Endothelial cell of umbilical vein (primary cell): ENCODE measurements at regions not wholly inside any gene's neighbourhood (a gene's known extent, or its start where the extent isn't known, plus 50 kb on each side); places are given as distances from the start of the nearest gene placed in this dataset.
A peak's percentile ranks its signal among the peaks of the same experiment; 100 is the strongest.

Experiments used
- BruUV-seq: library from RNA; stranded (reverse); fragments of 400-500 nt; replicated peaks from 2 replicates; lab custom pipeline; 2021; lab: Mats Ljungman, UMichigan
- CTCF ChIA-PET: fragments of 300-600, 350-600 bp; sonication (Branson Sonifier 250); formaldehyde crosslinking; loops from one replicate; lab custom pipeline; 2021; ENCODE audit warnings: antibody characterized with exemption, inconsistent platforms; lab: Charles Lee
- POLR2A ChIA-PET: fragments of 300-600, 350-600 bp; sonication (Branson Sonifier 250); formaldehyde crosslinking; loops from one replicate; lab custom pipeline; 2021; ENCODE audit warnings: antibody characterized with exemption, inconsistent platforms; lab: Charles Lee
- DNase-seq: peaks from one replicate; pipeline ENCODE4 v3.0.0-alpha.2; 2011; ENCODE audit warnings: low read depth, low spot score
- FAIRE-seq: peaks from 2 replicates; lab custom pipeline; 2011; peaks lifted over from hg19 to GRCh38; lab: Jason Lieb, UNC
- H2AFZ ChIP-seq: 2 replicates; pipeline ENCODE4 v1.6.0; 2012; ENCODE audit warnings: low read depth, low read length, control low read depth, inconsistent platforms
- H3K27ac ChIP-seq: 2 replicates; pipeline ENCODE4 v1.5.1; 2011; ENCODE audit warnings: low read depth, mild to moderate bottlenecking, control low read depth, low read length, moderate library complexity; ENCODE audit not compliant: insufficient read depth
- H3K27me3 ChIP-seq, 2 experiments: 2 replicates each; pipeline versions ENCODE4 v1.6.0 to v1.6.1; 2011; ENCODE audit warnings: low read length in 2 of 2, mixed read lengths in 1 of 2; ENCODE audit not compliant: control insufficient read depth in 2 of 2, insufficient read depth in 2 of 2
- H3K36me3 ChIP-seq, 2 experiments: 2 replicates in 1 of 2; 3 replicates in 1 of 2; pipeline ENCODE4 v1.5.1; 2011; ENCODE audit warnings: low read length in 2 of 2, mild to moderate bottlenecking in 1 of 2, moderate library complexity in 1 of 2; ENCODE audit not compliant: control insufficient read depth in 2 of 2, insufficient read depth in 2 of 2; ENCODE audit errors: extremely low read depth in 1 of 2
- H3K4me1 ChIP-seq: 3 replicates; pipeline ENCODE4 v1.5.1; 2011; ENCODE audit warnings: mild to moderate bottlenecking, low read length; ENCODE audit not compliant: control insufficient read depth, insufficient read depth; ENCODE audit errors: extremely low read depth
- H3K4me2 ChIP-seq: 2 replicates; pipeline ENCODE4 v1.6.1; 2011; ENCODE audit warnings: low read length, control low read depth, mixed read lengths; ENCODE audit not compliant: insufficient read depth
- H3K4me3 ChIP-seq, 3 experiments: fragments of 200-600 bp in 1 of 3; sonication (generic), shearing (Covaris generic) in 1 of 3; replicated peaks in 1 of 3; 2 replicates each; pipeline ENCODE4 v1.5.1; 2011 to 2016; ENCODE audit warnings: control low read depth in 3 of 3, low read length in 3 of 3, mild to moderate bottlenecking in 2 of 3, inconsistent platforms in 1 of 3, low read depth in 1 of 3, moderate library complexity in 1 of 3; ENCODE audit not compliant: insufficient read depth in 1 of 3
- H3K79me2 ChIP-seq: 2 replicates; pipeline ENCODE4 v1.6.0; 2012; ENCODE audit warnings: low read length, inconsistent platforms; ENCODE audit not compliant: control insufficient read depth, insufficient read depth
- H3K9ac ChIP-seq: replicated peaks from 2 replicates; pipeline ENCODE3; 2011; ENCODE audit warnings: low read length, control low read depth; ENCODE audit not compliant: insufficient read depth; ENCODE audit errors: extremely low read depth
- H3K9me1 ChIP-seq: replicated peaks from 3 replicates; pipeline ENCODE4 v1.6.0; 2011; ENCODE audit warnings: mild to moderate bottlenecking, low read length; ENCODE audit not compliant: control insufficient read depth, insufficient read depth; ENCODE audit errors: extremely low read depth
- H3K9me3 ChIP-seq: replicated peaks from 2 replicates; pipeline ENCODE4 v1.5.1; 2012; ENCODE audit warnings: low read length, inconsistent platforms; ENCODE audit not compliant: control insufficient read depth, insufficient read depth
- H4K20me1 ChIP-seq: replicated peaks from 2 replicates; pipeline ENCODE3; 2011; ENCODE audit warnings: mild to moderate bottlenecking, low read length; ENCODE audit not compliant: control insufficient read depth, insufficient read depth; ENCODE audit errors: extremely low read depth
- EZH2 ChIP-seq: IDR thresholded peaks from 2 replicates; pipeline ENCODE4 v1.6.1; 2012; ENCODE audit warnings: borderline replicate concordance, low read depth, mild to moderate bottlenecking, moderate library complexity, low read length, inconsistent platforms; ENCODE audit not compliant: severe bottlenecking
- FOS ChIP-seq: IDR thresholded peaks from 2 replicates; pipeline ENCODE4 v1.6.1; 2011; ENCODE audit warnings: mild to moderate bottlenecking, low read length, moderate library complexity, borderline replicate concordance; ENCODE audit not compliant: insufficient read depth
- GATA2 ChIP-seq: IDR thresholded peaks from 2 replicates; pipeline ENCODE4 v1.7.0; 2011; ENCODE audit warnings: low read depth, mild to moderate bottlenecking, moderate library complexity, mixed read lengths, low read length; ENCODE audit not compliant: insufficient read length, insufficient read depth
- MYC ChIP-seq: IDR thresholded peaks from one replicate; pipeline ENCODE4 v1.6.1; 2011; ENCODE audit warnings: mild to moderate bottlenecking, low read depth, low read length
- POLR2AphosphoS5 ChIP-seq: IDR thresholded peaks from 2 replicates; pipeline ENCODE4 v1.6.1; 2012; ENCODE audit warnings: low read depth, mild to moderate bottlenecking, control low read depth, low read length, moderate library complexity; ENCODE audit not compliant: insufficient read depth
- dilution Hi-C: fragments of 300-500 bp; cut with MboI; formaldehyde crosslinking; loops from one replicate; pipeline ENCODE4 v1.15.0; 2019; ENCODE audit warnings: low sequenced_read_pairs; ENCODE audit not compliant: extremely low pct_ligation_motif_present
- intact Hi-C: fragments of 100-400 bp; cut with micrococcal nuclease; formaldehyde crosslinking; loops from one replicate; pipeline ENCODE4 v1.10.0; 2022
- TF ChIP-seq, protein P1 (sequence below), 2 donors: IDR thresholded peaks; 1 replicate in 1 of 2; 2 replicates in 1 of 2; pipeline ENCODE4 v1.5.1; 2011; ENCODE audit warnings: low read length in 2 of 2, mild to moderate bottlenecking in 2 of 2, moderate library complexity in 2 of 2, control low read depth in 1 of 2, inconsistent platforms in 1 of 2, low read depth in 1 of 2; ENCODE audit not compliant: insufficient read depth in 1 of 2; ENCODE audit errors: extremely low read depth in 1 of 2
- TF ChIP-seq, protein P2 (sequence below): IDR thresholded peaks from 2 replicates; pipeline ENCODE4 v1.6.1; 2011; ENCODE audit not compliant: insufficient read depth, insufficient read length

DNA sequence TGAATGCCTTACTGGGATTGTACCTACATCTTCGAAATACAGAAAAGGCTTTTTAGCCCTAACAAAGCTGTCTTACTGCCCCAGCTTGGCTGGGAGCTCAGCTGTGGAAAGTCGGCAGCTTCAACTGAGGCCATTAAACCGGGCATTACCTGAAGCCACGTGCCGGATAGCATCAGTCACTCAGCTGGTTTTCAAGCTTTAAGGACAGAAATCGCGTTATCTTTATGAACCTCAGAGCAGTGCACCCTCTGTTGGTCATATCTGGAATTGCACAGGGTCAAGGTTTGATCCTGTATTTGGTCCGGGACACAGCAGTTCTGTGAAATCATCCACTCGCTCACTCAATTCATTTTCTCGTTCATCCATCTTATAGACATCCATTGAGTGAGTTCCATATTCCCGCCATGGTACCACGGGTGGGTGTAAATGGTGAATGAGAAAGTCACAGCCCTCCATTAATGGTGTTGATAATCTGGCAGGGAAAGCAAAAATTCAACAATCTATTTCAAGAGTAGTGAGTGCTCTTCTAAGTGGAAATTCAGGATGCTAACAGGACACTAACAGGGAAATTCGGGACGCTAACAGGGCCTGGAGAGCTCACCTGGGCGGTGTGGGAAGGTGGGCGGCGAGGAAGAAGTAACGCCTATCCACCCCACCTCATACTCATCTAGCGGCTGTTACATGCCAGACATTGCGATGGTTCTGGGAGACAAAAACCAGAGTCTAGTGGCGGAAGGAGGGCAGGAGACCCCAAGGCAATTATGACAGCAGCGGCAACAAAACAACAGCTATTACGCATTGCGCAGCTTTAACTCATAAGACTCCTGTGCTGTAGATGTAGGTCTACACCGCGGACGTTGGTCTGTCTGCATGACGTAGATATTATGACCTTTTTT is 60.6 kb upstream of the TCL1A start:
- no peak for TF ChIP-seq POLR2AphosphoS5
- TF ChIP-seq, protein P1, sequence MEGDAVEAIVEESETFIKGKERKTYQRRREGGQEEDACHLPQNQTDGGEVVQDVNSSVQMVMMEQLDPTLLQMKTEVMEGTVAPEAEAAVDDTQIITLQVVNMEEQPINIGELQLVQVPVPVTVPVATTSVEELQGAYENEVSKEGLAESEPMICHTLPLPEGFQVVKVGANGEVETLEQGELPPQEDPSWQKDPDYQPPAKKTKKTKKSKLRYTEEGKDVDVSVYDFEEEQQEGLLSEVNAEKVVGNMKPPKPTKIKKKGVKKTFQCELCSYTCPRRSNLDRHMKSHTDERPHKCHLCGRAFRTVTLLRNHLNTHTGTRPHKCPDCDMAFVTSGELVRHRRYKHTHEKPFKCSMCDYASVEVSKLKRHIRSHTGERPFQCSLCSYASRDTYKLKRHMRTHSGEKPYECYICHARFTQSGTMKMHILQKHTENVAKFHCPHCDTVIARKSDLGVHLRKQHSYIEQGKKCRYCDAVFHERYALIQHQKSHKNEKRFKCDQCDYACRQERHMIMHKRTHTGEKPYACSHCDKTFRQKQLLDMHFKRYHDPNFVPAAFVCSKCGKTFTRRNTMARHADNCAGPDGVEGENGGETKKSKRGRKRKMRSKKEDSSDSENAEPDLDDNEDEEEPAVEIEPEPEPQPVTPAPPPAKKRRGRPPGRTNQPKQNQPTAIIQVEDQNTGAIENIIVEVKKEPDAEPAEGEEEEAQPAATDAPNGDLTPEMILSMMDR (IDR thresholded peaks at IDR 0.05; ENCODE audit: extremely low read depth in 1 of 2, insufficient read depth in 1 of 2, low read depth in 1 of 2, low read length in 2 of 2): peak; percentile 76 to 85
- CTCF ChIA-PET: interaction anchor here (0.5 to 4.4 kb wide), 41 partner anchors 9 to 767 kb away, joined by 3 to 100 read pairs (median 4); no protein-coding TSS in a partner anchor
- Histone ChIP-seq H3K9me1 (no peaks in the 10 kb centered on the region), H3K4me3 (no peak overlapping the region), H3K9ac (no peak overlapping the region), H2AFZ (no peak overlapping the region), H3K79me2 (no peaks in the 10 kb centered on the region), H3K27me3 (no peaks in the 10 kb centered on the region), H3K4me2 (no peak overlapping the region), H3K4me1 (no peaks in the 10 kb centered on the region), H3K27ac (no peak overlapping the region), H3K9me3 (no peaks in the 10 kb centered on the region), H3K36me3 (no peaks in the 10 kb centered on the region), H4K20me1 (no peaks in the 10 kb centered on the region)
- intact Hi-C loops (loop anchor here (1.0 to 5.0 kb wide), 5 partner anchors 165 to 348 kb away; no protein-coding TSS in a partner anchor), dilution Hi-C loops (no loop called here)
- no TSS peak for BruUV-seq
- FAIRE-seq (peak; percentile 85), DNase-seq (peak; percentile 55)
- POLR2A ChIA-PET: no interaction called here

DNA sequence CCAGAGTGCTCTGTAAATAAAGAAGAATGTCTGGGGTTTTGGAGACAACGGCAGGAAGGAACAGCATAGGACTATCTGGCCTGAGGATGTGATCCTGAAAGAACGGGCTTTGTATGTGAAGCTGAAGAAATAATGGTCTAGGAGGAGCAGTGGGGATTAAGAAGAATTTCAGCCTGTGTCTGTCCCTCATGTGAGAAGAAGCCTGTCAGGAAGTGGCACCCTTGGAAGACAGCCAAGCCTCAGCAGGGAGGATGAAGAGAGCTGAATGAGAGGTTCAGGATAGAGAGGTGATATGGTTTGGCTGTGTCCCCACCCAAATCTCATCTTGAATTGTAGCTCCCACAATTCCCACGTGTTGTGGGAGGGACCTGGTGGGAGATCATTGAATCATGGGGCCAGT is 56.9 kb upstream of the TCL1A start:
- no peak overlapping the region for H3K4me2 ChIP-seq
- DNase-seq: no peak
- FAIRE-seq: no peak
- no peaks in the 10 kb centered on the region for H3K4me1 ChIP-seq
- no peaks in the 10 kb centered on the region for H3K79me2 ChIP-seq
- ChIA-PET POLR2A (no interaction called here), CTCF (no interaction called here)
- no peak for TF ChIP-seq GATA2
- TF ChIP-seq EZH2: no peak
- no peak for TF ChIP-seq FOS
- TF ChIP-seq MYC: no peak
- TF ChIP-seq, protein P1 (IDR thresholded peaks at IDR 0.05; ENCODE audit: extremely low read depth in 1 of 2, insufficient read depth in 1 of 2, low read depth in 1 of 2, low read length in 2 of 2): no peak
- TF ChIP-seq, protein P2, sequence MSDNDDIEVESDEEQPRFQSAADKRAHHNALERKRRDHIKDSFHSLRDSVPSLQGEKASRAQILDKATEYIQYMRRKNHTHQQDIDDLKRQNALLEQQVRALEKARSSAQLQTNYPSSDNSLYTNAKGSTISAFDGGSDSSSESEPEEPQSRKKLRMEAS: no peak
- H3K9me1 ChIP-seq: no peaks in the 10 kb centered on the region
- H3K27me3 ChIP-seq: no peaks in the 10 kb centered on the region
- H3K9me3 ChIP-seq: no peaks in the 10 kb centered on the region
- no peak overlapping the region for H3K27ac ChIP-seq
- dilution Hi-C loops: no loop called here
- BruUV-seq: no TSS peak
- H3K9ac ChIP-seq: no peak overlapping the region
- H4K20me1 ChIP-seq: no peaks in the 10 kb centered on the region
- intact Hi-C loops: loop anchor here (5.0 kb wide), 1 partner anchor 328 kb away; no protein-coding TSS in a partner anchor
- H3K36me3 ChIP-seq: no peaks in the 10 kb centered on the region
- no peak overlapping the region for H3K4me3 ChIP-seq
- H2AFZ ChIP-seq: no peak overlapping the region
